ENCODE measurements at regions not wholly inside any gene's neighbourhood (a gene's known extent, or its start where the extent isn't known, plus 50 kb on each side); places are given as distances from the start of the nearest gene placed in this dataset.
"Not testable (repeated sequence)": the region's sequence is repeated elsewhere in the genome, so short reads cannot be mapped to it uniquely, and the experiment has no call there.

GRCh38 chr16:16973707-16974591 is 496.8 kb downstream of the XYLT1 start:
- 43 to 47% methylated on average over 10 of the region's 10 CpGs for WGBS, 2 donors
- no peak for FAIRE-seq

GRCh38 chr16:16982614-16983013 is 488.1 kb downstream of the XYLT1 start:
- Histone ChIP-seq H3K36me3 (no peaks in the 10 kb centered on the region), H3K4me1 (no peaks in the 10 kb centered on the region), H3K27ac (no peak overlapping the region), H3K27me3 (no peaks in the 10 kb centered on the region), H3K4me3 (no peak overlapping the region), H3K9me3 (no peaks in the 10 kb centered on the region)
- TF ChIP-seq CTCF (IDR thresholded peaks at IDR 0.05) = no peak
- FAIRE-seq (no peak), DNase-seq (no peak), ATAC-seq (no peak)
- 62 to 72% methylated on average over 4 of the region's 4 CpGs for WGBS, 2 donors
- intact Hi-C loops (cut with DNase I) = no loop called here

More at GRCh38 chr16:16973707-16974591, 496.8 kb downstream of the XYLT1 start:
- no peak overlapping the region for H3K4me3 ChIP-seq
- H3K36me3 ChIP-seq = no peaks in the 10 kb centered on the region
- H3K27ac ChIP-seq = no peak overlapping the region
- intact Hi-C loops (cut with DNase I) = no loop called here
- H3K27me3 ChIP-seq = peaks cover 0 to 12% (median 0%) of the 10 kb centered on the region in 4 donors
- no peak for DNase-seq
- H3K9me3 ChIP-seq = no peaks in the 10 kb centered on the region
- no peaks in the 10 kb centered on the region for H3K4me1 ChIP-seq
- no peak for ATAC-seq
- TF ChIP-seq CTCF (IDR thresholded peaks at IDR 0.05) = no peak

GRCh38 chr16:16983582-16983981 is 487.2 kb downstream of the XYLT1 start:
- Histone ChIP-seq H3K4me1 (no peaks in the 10 kb centered on the region), H3K9me3 (no peaks in the 10 kb centered on the region), H3K27ac (no peak overlapping the region), H3K27me3 (no peaks in the 10 kb centered on the region), H3K4me3 (no peak overlapping the region), H3K36me3 (no peaks in the 10 kb centered on the region)
- ATAC-seq = no peak
- 71 to 86% methylated on average over 7 of the region's 7 CpGs for WGBS, 2 donors
- no peak for DNase-seq
- no peak for TF ChIP-seq CTCF (IDR thresholded peaks at IDR 0.05)
- FAIRE-seq = no peak
- intact Hi-C loops (cut with DNase I) = no loop called here

- H3K9me3 ChIP-seq; H3K36me3 ChIP-seq; DNase-seq; H3K27me3 ChIP-seq; ATAC-seq; H3K27ac ChIP-seq; FAIRE-seq; H3K4me3 ChIP-seq; intact Hi-C loops (cut with DNase I); H3K4me1 ChIP-seq: not testable (repeated sequence)
- WGBS, 2 donors = 87 to 92% methylated on average over 21 of the region's 21 CpGs
Observed at GRCh38 chr16:16984091-16984490, 486.7 kb downstream of the XYLT1 start.

- H3K4me3 ChIP-seq = no peak overlapping the region
- H3K27ac ChIP-seq = no peak overlapping the region
- H3K36me3 ChIP-seq = no peaks in the 10 kb centered on the region
- no peaks in the 10 kb centered on the region for H3K9me3 ChIP-seq
- no peak for ATAC-seq
- DNase-seq = no peak
- TF ChIP-seq CTCF (IDR thresholded peaks at IDR 0.05) = no peak
- intact Hi-C loops (cut with DNase I) = no loop called here
- H3K27me3 ChIP-seq = no peaks in the 10 kb centered on the region
- no peaks in the 10 kb centered on the region for H3K4me1 ChIP-seq
- FAIRE-seq = no peak
- WGBS, 2 donors = 46% methylated on average over 1 of the region's 1 CpG
Observed at GRCh38 chr16:16985707-16986106, 485.1 kb downstream of the XYLT1 start.

Measured in pancreas (tissue), 10 donors.